MM.1S (cell line): ENCODE measurements at regions not wholly inside any gene's neighbourhood (a gene's known extent, or its start where the extent isn't known, plus 50 kb on each side); places are given as distances from the start of the nearest gene placed in this dataset.

Experiments
- DNase-seq: peaks from one replicate; pipeline ENCODE4 v3.0.0-alpha.2; 2015
- H2AFZ ChIP-seq: fragments of 300-600 bp; sonication (generic); 2 replicates; pipeline ENCODE4 v1.6.0; 2016; ENCODE audit warnings: antibody characterized with exemption, low read length
- H3F3A ChIP-seq: fragments of 300-600 bp; sonication (generic); 2 replicates; pipeline ENCODE4 v1.6.1; 2016; ENCODE audit warnings: mild to moderate bottlenecking, antibody characterized with exemption, low read length, moderate library complexity, mixed read lengths; ENCODE audit not compliant: insufficient read depth
- H3K27ac ChIP-seq: fragments of 300-600 bp; sonication (generic); 2 replicates; pipeline ENCODE4 v1.5.1; 2016; ENCODE audit warnings: mild to moderate bottlenecking, low read length
- H3K27me3 ChIP-seq: fragments of 300-600 bp; sonication (generic); replicated peaks from 2 replicates; pipeline ENCODE4 v1.6.0; 2016; ENCODE audit warnings: low read length; ENCODE audit not compliant: insufficient read depth
- H3K36me3 ChIP-seq: fragments of 300-600 bp; sonication (generic); replicated peaks from 2 replicates; pipeline ENCODE4 v1.6.1; 2016; ENCODE audit warnings: mild to moderate bottlenecking, low read length, mixed read lengths; ENCODE audit not compliant: insufficient read depth
- H3K4me1 ChIP-seq: fragments of 300-600 bp; sonication (generic); 2 replicates; pipeline ENCODE4 v1.6.1; 2016; ENCODE audit warnings: low read length, mixed read lengths
- H3K4me2 ChIP-seq: fragments of 300-600 bp; sonication (generic); 2 replicates; pipeline ENCODE4 v1.6.0; 2016; ENCODE audit warnings: low read depth, low read length
- H3K4me3 ChIP-seq: fragments of 300-600 bp; sonication (generic); 2 replicates; pipeline ENCODE4 v1.5.1; 2016; ENCODE audit warnings: low read length, mixed read lengths
- H3K79me2 ChIP-seq: fragments of 300-600 bp; sonication (generic); 2 replicates; pipeline ENCODE4 v1.6.1; 2016; ENCODE audit warnings: mixed run types, low read length, mixed read lengths
- H3K9ac ChIP-seq: fragments of 300-600 bp; sonication (generic); 2 replicates; pipeline ENCODE4 v1.6.1; 2016; ENCODE audit warnings: low read length, mixed read lengths
- H3K9me2 ChIP-seq: fragments of 300-600 bp; sonication (generic); replicated peaks from 2 replicates; pipeline ENCODE4 v1.6.1; 2016; ENCODE audit warnings: mild to moderate bottlenecking, low read length, mixed read lengths; ENCODE audit not compliant: insufficient read depth
- H3K9me3 ChIP-seq: fragments of 300-600 bp; sonication (generic); replicated peaks from 2 replicates; pipeline ENCODE4 v1.6.1; 2016; ENCODE audit warnings: mild to moderate bottlenecking, low read length, mixed read lengths; ENCODE audit not compliant: insufficient read depth
- H4K20me1 ChIP-seq: fragments of 300-600 bp; sonication (generic); 2 replicates; pipeline ENCODE4 v1.6.1; 2016; ENCODE audit warnings: mild to moderate bottlenecking, low read length, moderate library complexity, mixed read lengths; ENCODE audit not compliant: insufficient read depth
- CTCF ChIP-seq: fragments of 300-600 bp; sonication (generic); IDR thresholded peaks from 2 replicates; pipeline ENCODE4 v1.5.1; 2016; ENCODE audit warnings: antibody characterized with exemption, low read length, mixed read lengths
- EZH2 ChIP-seq: fragments of 300-600 bp; sonication (generic); optimal IDR thresholded peaks from 2 replicates; pipeline ENCODE3; 2017; ENCODE audit warnings: low read depth, mild to moderate bottlenecking, antibody characterized with exemption, low read length, mixed read lengths
- EZH2phosphoT487 ChIP-seq: fragments of 300-600 bp; sonication (generic); IDR thresholded peaks from 2 replicates; pipeline ENCODE4 v1.6.1; 2018; ENCODE audit warnings: antibody characterized with exemption, low read length

GRCh38 chr4:143273160-143273917 lies 63.3 kb upstream of the GAB1 start:
- H3K27ac ChIP-seq: no peak overlapping the region
- H3K4me3 ChIP-seq: no peak overlapping the region
- H3K9ac ChIP-seq: no peak overlapping the region
- no peaks in the 10 kb centered on the region for H3K79me2 ChIP-seq
- H3K4me2 ChIP-seq: no peak overlapping the region
- no peaks in the 10 kb centered on the region for H3K4me1 ChIP-seq
- H2AFZ ChIP-seq: no peak overlapping the region
- H3K27me3 ChIP-seq: no peaks in the 10 kb centered on the region
- H3K9me2 ChIP-seq: no peaks in the 10 kb centered on the region
- H4K20me1 ChIP-seq: no peaks in the 10 kb centered on the region
- H3K36me3 ChIP-seq: no peaks in the 10 kb centered on the region
- TF ChIP-seq CTCF (no peak), EZH2 (no peak), EZH2phosphoT487 (no peak)
- DNase-seq: no peak
- H3F3A ChIP-seq: no peaks in the 10 kb centered on the region
- no peaks in the 10 kb centered on the region for H3K9me3 ChIP-seq

GRCh38 chr4:143280861-143281260 lies 55.8 kb upstream of the GAB1 start:
- Histone ChIP-seq H3K27me3 (no peaks in the 10 kb centered on the region), H3K9ac (no peak overlapping the region), H3K4me3 (no peak overlapping the region), H3K9me3 (no peaks in the 10 kb centered on the region), H3K4me2 (no peak overlapping the region), H3F3A (no peaks in the 10 kb centered on the region), H2AFZ (no peak overlapping the region), H3K27ac (no peak overlapping the region), H4K20me1 (no peaks in the 10 kb centered on the region), H3K36me3 (no peaks in the 10 kb centered on the region), H3K4me1 (peaks cover 12% of the 10 kb centered on the region), H3K79me2 (no peaks in the 10 kb centered on the region), H3K9me2 (no peaks in the 10 kb centered on the region)
- no peak for TF ChIP-seq EZH2phosphoT487
- TF ChIP-seq EZH2: no peak
- TF ChIP-seq CTCF: no peak
- no peak for DNase-seq

- Histone ChIP-seq H2AFZ (0 out of 2 replicates have a peak overlapping the region, but pooled peaks have one; percentile 9), H4K20me1 (no peaks in the 10 kb centered on the region), H3K9ac (no peak overlapping the region), H3K4me1 (peaks cover 14% of the 10 kb centered on the region), H3K27ac (peak overlapping the region; percentile 1; the same call in 1 of the 2 replicates), H3F3A (no peaks in the 10 kb centered on the region), H3K27me3 (no peaks in the 10 kb centered on the region), H3K79me2 (no peaks in the 10 kb centered on the region), H3K4me3 (no peak overlapping the region), H3K9me3 (no peaks in the 10 kb centered on the region), H3K9me2 (no peaks in the 10 kb centered on the region), H3K36me3 (no peaks in the 10 kb centered on the region), H3K4me2 (peak overlapping the region; percentile 30; the same call in 1 of the 2 replicates)
- TF ChIP-seq EZH2phosphoT487: no peak
- TF ChIP-seq EZH2: no peak
- TF ChIP-seq CTCF: no peak
- peak; percentile 33 for DNase-seq
These were observed 55.0 kb upstream of the GAB1 start for GRCh38 chr4:143281507-143282190.
